Heart right ventricle (tissue), 16 donors: ENCODE measurements at regions not wholly inside any gene's neighbourhood (a gene's known extent, or its start where the extent isn't known, plus 50 kb on each side); places are given as distances from the start of the nearest gene placed in this dataset.
A peak's percentile ranks its signal among the peaks of the same experiment; 100 is the strongest.

Source experiments
- ATAC-seq, 8 donors: fragments of 200-7000 bp; cut with Tn5 transposase; one replicate each; pipeline ENCODE4 v1.9.1; 2020; ENCODE audit warnings: mild to moderate bottlenecking in 8 of 8, moderate library complexity in 8 of 8, moderate number of reproducible peaks in 1 of 8
- DNase-seq, 2 donors: peaks; one replicate each; pipeline ENCODE4 v3.0.0-alpha.2; 2020
- H3K27ac ChIP-seq, 10 donors: fragments of 200-600 bp; sonication (generic) in 2 of 10; one replicate each; pipeline versions ENCODE4 v1.5.0 to v1.8.0; 2020 to 2022; ENCODE audit warnings: mild to moderate bottlenecking in 3 of 10
- H3K27me3 ChIP-seq, 7 donors: fragments of 200-600 bp; one replicate each; pipeline ENCODE4 v1.8.0; 2021 to 2022; ENCODE audit warnings: mild to moderate bottlenecking in 2 of 7
- H3K36me3 ChIP-seq, 9 donors: fragments of 200-600 bp; sonication (generic) in 1 of 9; one replicate each; pipeline versions ENCODE4 v1.5.0 to v1.8.0; 2020 to 2022; ENCODE audit warnings: mild to moderate bottlenecking in 2 of 9
- H3K4me1 ChIP-seq, 9 donors: fragments of 200-600 bp; sonication (generic) in 1 of 9; one replicate each; pipeline versions ENCODE4 v1.5.0 to v1.8.0; 2020 to 2022; ENCODE audit warnings: mild to moderate bottlenecking in 4 of 9
- H3K4me3 ChIP-seq, 10 donors: fragments of 200-600 bp; sonication (generic) in 2 of 10; one replicate each; pipeline versions ENCODE4 v1.5.0 to v1.8.0; 2020 to 2022; ENCODE audit warnings: mild to moderate bottlenecking in 7 of 10, moderate library complexity in 2 of 10
- H3K9me3 ChIP-seq, 11 donors: fragments of 200-600 bp in 10 of 11; sonication (generic) in 2 of 11; one replicate each; pipeline versions ENCODE4 v1.5.0 to v1.8.0; 2013 to 2022; ENCODE audit warnings: mild to moderate bottlenecking in 2 of 11, control low read depth in 1 of 11, moderate library complexity in 1 of 11
- CTCF ChIP-seq, 9 donors: fragments of 200-600 bp; sonication (generic) in 2 of 9; IDR thresholded peaks; one replicate each; pipeline versions ENCODE4 v1.5.0 to v1.8.0; 2021 to 2022; ENCODE audit warnings: antibody characterized with exemption in 9 of 9, mild to moderate bottlenecking in 5 of 9, moderate library complexity in 1 of 9
- WGBS, 2 donors: extraction: QIAGEN DNeasy Blood & Tissue Kit; methylation state at CpG; one replicate each; pipeline ENCODE4 v1.1.7; 2013; ENCODE audit warnings: inconsistent platforms in 1 of 2; 5-methylcytosine and 5-hydroxymethylcytosine counted together
- intact Hi-C, 10 donors: fragments of 100-400 bp; cut with DNase I; formaldehyde crosslinking; loops; one replicate each; pipeline versions ENCODE4 v1.11.1 to v1.14.2; 2022
- donor health status: Arrhythmogenic right ventricular cardiomyopathy.
- donor health status: ischemic (EF 13 %, LVEDD 7.1; RV severe dilation, severe dysfunction).
- donor health status: healthy with polysubstance abuse.
- donor health status: DM: no; HTN: yes; CAD: no.
- donor health status: DM: no; HTN: no; CAD: no.
- donor health status: ischemic (EF 25% LVEDD 6.9; RV normal size, moderate dysfunction).
- donor health status: ischemic (EF 25% LVEDD 5.7; RV mildly dilated, moderate dysfunction).
- donor health status: healthy.
- donor health status: DM: yes; HTN: yes; CAD: no.
- donor health status: Ischemic cardiomyopathy.
- donor health status: ischemic (EF 35%, LVEDD 5.7; RV mildly dilated, moderate dysfunction).
- donor health status: nonischemic (EF 11% LVEDD 7.7; RV severe dilation, severe dysfunction).
- donor health status: DM: yes; HTN: yes; CAD: no.
- donor health status: PGD.
- donor health status: ischemic (EF 29% LVEDD 5.4; RV normal size, mild dysfunction).
- donor health status: nonischemic (EF 23%, LVEDD 6.1; RV moderate dilation, normal function).

- peaks cover 0 to 14% (median 0%) of the 10 kb centered on the region in 11 donors for H3K9me3 ChIP-seq
- H3K4me3 ChIP-seq = no peak overlapping the region
- DNase-seq = no peak
- intact Hi-C loops = loop anchor here in 1 of 10 donors (10.0 kb wide), 1 partner anchor 402 kb away; the partner anchor contains the start of gene GATA3
- WGBS, 2 donors = 62 to 76% methylated on average over 3 of the region's 3 CpGs
- no peaks in the 10 kb centered on the region for H3K27me3 ChIP-seq
- peaks cover 0 to 4% (median 0%) of the 10 kb centered on the region in 9 donors for H3K4me1 ChIP-seq
- no peak for TF ChIP-seq CTCF (IDR thresholded peaks at IDR 0.05)
- no peaks in the 10 kb centered on the region for H3K36me3 ChIP-seq
- no peak overlapping the region for H3K27ac ChIP-seq
- no peak for ATAC-seq
Measured at GRCh38 chr10:8456386-8456785, 401.9 kb downstream of the GATA3 start.

DNA sequence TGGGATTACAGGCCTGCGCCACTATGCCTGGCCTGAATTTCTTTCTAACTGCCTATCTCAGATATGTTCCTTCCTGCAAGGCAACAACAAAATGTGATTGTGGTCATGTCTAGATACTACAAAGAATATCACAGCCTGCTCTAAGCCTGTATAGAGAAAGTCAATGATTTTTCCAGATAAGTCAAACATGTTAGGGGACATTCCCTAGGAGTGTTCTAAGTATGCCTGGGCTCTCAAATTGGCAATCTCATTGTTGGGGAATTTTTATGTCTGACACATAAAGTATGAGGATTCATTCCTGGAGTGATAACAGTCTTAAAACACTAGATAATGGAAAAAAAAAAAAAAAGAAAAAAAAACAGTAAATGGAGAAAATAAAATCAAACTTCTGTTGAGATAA, 406.1 kb downstream of the GATA3 start:
- intact Hi-C loops = no loop called here
- Histone ChIP-seq H3K36me3 (no peaks in the 10 kb centered on the region), H3K4me1 (no peaks in the 10 kb centered on the region), H3K27ac (no peak overlapping the region), H3K27me3 (no peaks in the 10 kb centered on the region), H3K4me3 (no peak overlapping the region), H3K9me3 (peaks cover 0 to 14% (median 0%) of the 10 kb centered on the region in 11 donors)
- DNase-seq = no peak
- TF ChIP-seq CTCF (IDR thresholded peaks at IDR 0.05) = no peak
- no peak for ATAC-seq
- WGBS, 2 donors = 97 to 98% methylated on average over 1 of the region's 1 CpG

DNA sequence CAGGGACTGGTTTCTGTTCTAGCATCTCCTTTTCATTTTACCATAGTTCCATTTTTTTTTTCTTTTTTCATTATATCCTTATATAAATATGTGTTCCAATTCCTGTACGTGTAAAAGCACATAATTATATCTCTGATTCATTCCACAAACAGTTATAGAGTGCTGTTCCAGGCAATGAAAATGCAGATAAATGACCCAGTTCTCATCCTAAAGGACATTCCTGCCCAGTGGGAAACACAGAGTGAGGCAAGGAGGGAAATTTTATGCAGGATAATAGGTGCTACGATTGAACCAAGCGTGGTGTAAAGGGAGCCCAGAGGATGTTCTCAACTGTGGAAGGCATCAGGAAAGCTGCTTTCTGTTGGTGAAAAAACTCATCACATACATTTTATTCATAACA, 408.1 kb downstream of the GATA3 start:
- WGBS, 2 donors = 77 to 81% methylated on average over 3 of the region's 3 CpGs
- DNase-seq (no peak), ATAC-seq (no peak)
- intact Hi-C loops = no loop called here
- Histone ChIP-seq H3K27me3 (no peaks in the 10 kb centered on the region), H3K36me3 (no peaks in the 10 kb centered on the region), H3K9me3 (peaks cover 0 to 9% (median 0%) of the 10 kb centered on the region in 11 donors), H3K4me1 (no peaks in the 10 kb centered on the region), H3K27ac (no peak overlapping the region), H3K4me3 (no peak overlapping the region)
- TF ChIP-seq CTCF (IDR thresholded peaks at IDR 0.05) = no peak

GRCh38 chr10:8463853-8464252, 409.4 kb downstream of the GATA3 start:
- WGBS, 2 donors = 79 to 83% methylated on average over 4 of the region's 4 CpGs
- intact Hi-C loops = no loop called here
- no peak overlapping the region for H3K4me3 ChIP-seq
- no peaks in the 10 kb centered on the region for H3K36me3 ChIP-seq
- H3K27me3 ChIP-seq = no peaks in the 10 kb centered on the region
- no peak overlapping the region for H3K27ac ChIP-seq
- DNase-seq (peak in 1 of 2 donors; percentile 14), ATAC-seq (peak in 6 of 8 donors; percentile 16 to 72 (median 56))
- H3K9me3 ChIP-seq = no peaks in the 10 kb centered on the region
- TF ChIP-seq CTCF (IDR thresholded peaks at IDR 0.05) = no peak
- no peaks in the 10 kb centered on the region for H3K4me1 ChIP-seq
